HG03159 (cell line): ENCODE measurements at regions not wholly inside any gene's neighbourhood (a gene's known extent, or its start where the extent isn't known, plus 50 kb on each side); places are given as distances from the start of the nearest gene placed in this dataset.

Source experiments
- ATAC-seq: cut with Tn5 transposase; IDR thresholded peaks from one replicate; pipeline ENCODE4 v1.9.1; 2021; ENCODE audit warnings: mild to moderate bottlenecking, moderate library complexity; ENCODE audit not compliant: unreplicated experiment

GRCh38 chr10:44042075-44042770 lies 342.7 kb downstream of the CXCL12 start:
- no peak for ATAC-seq

DNA sequence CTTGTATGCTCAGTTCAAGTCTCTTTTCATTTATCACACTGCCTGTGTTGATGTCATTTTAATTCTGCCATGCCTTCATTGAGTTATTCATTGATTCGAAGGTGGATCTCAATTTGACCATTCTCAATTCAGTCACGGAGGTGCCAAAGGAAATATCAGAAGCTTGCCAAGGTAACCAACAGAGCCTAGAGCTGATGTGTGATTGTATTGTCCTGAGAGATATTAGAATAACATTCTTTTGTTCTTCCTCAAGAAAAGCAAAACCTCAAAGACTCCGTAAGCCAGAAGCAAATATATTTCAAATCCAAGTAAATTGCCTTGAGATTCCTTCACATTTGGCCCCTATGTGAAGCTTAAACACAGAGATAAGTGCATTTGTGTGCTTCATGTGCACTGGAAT lies 345.3 kb downstream of the CXCL12 start:
- ATAC-seq = no peak

DNA sequence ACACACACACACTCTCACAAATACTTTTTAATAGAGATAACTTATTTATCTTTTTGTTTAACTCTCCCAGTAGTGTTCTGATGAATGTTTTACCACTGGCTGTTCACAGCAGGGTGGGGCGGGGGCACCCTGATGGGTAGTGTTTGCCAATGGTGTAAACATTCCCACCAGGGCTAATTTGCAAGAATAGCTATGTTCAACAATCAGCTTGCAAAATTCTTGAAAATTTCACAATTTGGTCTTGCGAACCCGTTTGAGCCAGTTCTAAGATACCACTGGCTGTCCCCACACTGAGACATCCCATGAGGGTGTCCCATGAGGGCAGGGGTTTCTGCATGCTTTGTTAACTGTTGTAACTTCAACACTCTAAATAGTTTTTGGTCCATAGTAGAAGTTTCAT lies 348.5 kb downstream of the CXCL12 start:
- no peak for ATAC-seq

DNA sequence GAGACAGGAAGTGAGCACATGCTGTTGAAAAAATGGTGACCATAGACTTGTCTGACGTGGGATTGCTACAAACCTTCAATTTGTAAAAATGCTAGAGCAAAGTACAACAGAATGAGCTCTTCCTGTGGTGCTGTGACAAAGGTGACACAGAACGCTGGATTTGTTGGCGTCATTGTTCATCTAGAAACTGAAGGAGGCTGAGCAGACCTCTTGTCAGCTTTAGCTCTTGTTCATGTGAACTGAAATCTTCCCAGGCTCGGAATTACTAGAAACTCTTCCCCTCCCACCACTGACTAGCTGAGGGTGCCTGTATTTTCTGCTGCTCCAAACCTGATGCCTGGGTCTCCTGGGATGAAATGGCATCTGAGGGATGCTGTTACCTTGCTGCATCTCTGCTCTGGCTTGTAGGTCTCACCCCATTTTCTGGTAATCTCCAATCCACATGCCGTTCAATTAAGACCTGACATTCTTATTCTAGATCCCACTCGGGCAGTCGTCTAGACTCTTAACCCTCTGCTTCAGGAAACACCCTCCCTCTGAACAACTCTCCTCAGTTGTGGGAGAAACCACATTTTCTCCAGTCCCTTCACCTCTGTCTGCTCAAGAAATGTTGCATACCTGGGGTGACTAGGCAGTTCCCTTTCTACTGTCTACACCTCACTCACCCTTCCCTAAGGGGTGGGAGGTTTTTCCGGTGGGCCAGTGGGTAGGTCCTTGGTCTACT lies 349.3 kb downstream of the CXCL12 start:
- ATAC-seq = no peak

DNA sequence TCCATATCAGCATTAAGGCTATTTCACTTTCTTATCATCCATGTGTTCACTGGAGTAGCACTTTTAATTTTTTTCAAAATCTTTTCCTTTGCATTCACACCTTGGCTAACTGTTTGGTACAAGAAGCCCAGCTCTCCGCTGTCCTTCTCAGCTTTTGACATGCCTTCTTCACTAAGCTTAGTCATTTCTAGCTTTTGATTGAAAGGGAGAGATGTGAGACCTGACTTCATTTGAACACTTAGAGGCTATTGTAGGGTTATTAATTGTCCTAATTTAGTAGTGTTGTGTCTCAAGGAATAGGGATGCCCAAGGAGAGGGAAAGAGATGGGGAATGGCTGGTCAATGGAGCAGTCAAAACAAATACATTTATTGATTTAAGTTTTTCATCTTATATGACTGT lies 350.0 kb downstream of the CXCL12 start:
- ATAC-seq = no peak

DNA sequence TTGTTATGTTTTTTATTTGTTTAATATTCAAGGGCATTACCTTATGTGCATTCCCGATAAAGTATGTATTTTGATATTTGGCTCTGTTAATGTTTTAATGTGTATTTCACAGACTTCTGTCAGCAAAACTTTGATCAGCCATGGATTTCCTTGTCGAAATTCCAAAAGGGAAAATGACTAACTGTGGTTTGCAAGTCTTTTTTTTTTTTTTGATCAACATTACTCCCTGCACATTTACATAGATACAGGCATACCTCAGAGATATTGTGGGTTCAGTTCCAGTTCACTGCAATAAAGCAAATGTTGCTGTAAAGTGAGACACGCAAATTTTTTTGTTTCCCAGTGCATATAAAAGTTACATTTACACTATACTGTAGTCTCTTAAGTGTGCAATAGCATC lies 351.9 kb downstream of the CXCL12 start:
- no peak for ATAC-seq

- ATAC-seq = no peak
Observed at GRCh38 chr10:44032216-44032615, 352.7 kb downstream of the CXCL12 start.

DNA sequence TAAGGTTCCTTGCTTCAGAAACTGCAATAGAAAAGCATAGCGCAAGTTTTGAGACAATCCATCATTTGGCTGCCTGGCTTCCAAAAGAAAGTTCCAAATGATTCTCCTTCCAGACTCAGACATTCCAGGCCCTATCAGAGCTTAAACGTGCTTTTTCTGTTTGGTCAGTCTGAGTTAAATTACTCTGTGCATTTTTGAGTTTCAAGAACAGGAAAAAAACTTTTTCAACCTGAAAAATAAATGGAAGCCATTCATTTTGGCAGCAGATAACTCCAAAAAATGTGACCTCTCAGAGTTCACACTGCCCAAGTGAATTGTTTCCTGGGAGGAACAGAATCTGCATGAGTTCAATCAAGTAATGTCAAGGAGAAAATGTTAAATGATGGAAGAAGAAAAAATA lies 354.2 kb downstream of the CXCL12 start:
- ATAC-seq = no peak

DNA sequence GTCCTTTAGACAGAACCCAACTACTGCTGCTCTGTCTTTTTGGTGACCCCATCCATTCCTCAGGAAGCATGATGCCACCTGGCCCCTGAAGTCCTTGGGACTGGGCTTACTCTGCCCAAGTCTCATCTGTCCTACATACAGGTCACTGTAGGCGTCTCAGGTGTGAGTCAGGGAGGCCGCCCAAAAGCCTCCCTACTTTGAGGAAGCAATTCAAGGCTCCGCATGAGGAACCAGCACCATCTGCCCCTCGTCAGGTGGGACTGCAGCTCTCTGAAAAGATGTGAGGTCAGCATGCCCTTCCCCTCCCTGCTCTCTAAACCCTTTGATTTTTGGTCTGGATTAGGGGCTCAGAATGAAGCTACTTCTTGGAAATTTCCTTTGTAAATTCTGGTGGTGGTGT lies 354.8 kb downstream of the CXCL12 start:
- peak; percentile 91 for ATAC-seq

GRCh38 chr10:44028384-44029137 lies 356.3 kb downstream of the CXCL12 start:
- ATAC-seq = no peak

- no peak for ATAC-seq
Observed at GRCh38 chr10:44024356-44025116, 360.4 kb downstream of the CXCL12 start.

DNA sequence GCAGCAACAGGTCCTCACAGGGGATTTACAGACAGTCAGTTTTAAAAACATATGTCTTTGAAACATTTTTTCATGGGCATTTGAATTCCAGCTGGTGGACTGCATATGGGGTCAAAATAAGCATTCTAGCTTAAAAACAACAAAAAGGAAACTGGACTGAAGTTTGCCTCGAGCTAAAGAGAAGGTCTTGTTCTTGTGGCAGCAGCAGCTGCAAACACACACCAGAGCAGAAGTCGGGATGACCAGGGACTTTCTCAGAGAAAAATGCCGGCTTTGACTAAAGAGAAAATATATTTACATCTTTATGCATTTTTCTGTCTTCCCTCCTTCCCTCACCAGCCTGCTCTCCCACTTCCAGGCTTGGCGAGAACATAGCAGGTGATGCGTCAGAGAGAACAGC lies 361.4 kb downstream of the CXCL12 start:
- no peak for ATAC-seq

GRCh38 chr10:44022203-44022602 lies 362.7 kb downstream of the CXCL12 start:
- no peak for ATAC-seq

DNA sequence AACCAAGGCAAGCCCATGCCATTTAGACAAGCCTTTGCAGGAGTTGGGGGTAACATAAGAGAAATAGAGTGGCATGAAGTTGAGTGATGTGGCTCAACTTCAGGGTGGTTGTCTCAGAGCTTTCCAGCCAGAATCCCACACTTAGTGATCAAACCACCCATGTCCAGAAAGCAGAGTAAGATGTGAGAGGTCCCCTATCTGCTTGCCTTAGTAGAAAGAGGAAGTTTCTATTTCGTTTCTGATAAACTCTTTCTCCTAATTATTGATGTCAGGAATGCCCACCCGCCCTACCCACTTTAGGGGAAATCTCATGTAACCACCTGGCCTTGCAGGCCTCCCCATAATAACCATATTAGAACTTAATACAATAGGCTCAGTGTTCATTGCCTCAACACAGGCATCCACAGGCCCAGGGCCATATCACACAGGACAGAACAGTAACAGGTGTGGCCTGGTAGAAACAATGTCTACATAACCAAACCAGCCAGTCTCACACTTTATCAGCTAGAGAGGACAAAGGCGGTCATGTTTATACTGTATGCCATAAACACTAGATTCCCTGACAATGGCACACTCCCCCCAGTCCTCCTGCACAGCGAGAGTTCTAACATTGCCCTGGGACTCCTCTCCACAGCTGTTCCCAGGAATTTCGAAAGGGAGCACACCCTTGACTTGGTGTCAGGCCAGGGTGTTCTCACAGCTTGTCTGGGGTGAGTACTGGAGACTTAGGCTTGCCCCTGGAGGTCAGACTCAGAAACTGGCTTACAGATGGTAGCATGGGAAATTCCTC lies 364.4 kb downstream of the CXCL12 start:
- peak; percentile 36 for ATAC-seq

- no peak for ATAC-seq
Observed at GRCh38 chr10:44017483-44018145, 367.3 kb downstream of the CXCL12 start.

DNA sequence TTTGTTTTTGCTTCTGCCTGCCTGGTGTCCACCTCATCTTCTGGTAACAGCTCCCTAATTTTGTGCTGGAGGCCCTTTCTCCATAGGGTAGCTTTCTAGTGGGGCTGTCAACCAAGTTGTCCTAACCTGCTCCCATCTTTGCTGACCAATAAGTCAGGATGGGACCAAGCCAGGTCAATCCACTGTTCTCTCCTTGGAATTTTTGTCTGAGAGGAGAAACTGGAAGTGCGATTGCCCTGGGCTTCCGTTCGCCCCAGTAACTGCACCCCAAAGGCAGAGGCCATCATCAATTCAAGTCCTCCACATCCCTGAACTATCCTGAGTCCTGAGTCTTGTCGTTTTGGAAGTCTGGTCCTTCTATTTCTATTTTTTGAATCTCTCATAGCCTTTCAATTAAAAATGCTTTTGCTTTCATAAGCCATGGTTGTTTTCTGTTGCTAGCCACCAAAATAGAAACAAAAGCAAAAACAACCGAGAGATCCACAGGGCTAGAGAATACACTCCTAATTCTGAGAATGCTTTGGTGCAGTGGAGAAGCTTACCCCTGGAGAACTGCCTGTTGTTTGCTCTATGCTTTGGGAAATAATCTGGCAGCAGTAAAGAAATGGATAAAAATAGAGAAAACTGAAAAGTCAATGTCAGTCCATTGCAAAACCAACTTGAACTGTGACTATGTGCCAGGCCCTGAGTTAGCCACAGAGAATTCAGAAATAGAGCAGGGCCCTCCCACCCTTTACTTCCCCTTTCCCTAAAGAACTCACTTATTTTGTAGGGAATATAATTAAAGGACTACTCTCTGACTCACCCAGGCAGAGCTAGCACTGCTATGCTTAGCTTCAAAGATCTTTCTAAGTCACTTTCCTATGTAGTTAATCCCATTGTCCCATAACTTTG lies 368.1 kb downstream of the CXCL12 start:
- peak; percentile 54 for ATAC-seq

- no peak for ATAC-seq
Observed at GRCh38 chr10:44015702-44016500, 367.2 kb upstream of the ZNF32 start.

DNA sequence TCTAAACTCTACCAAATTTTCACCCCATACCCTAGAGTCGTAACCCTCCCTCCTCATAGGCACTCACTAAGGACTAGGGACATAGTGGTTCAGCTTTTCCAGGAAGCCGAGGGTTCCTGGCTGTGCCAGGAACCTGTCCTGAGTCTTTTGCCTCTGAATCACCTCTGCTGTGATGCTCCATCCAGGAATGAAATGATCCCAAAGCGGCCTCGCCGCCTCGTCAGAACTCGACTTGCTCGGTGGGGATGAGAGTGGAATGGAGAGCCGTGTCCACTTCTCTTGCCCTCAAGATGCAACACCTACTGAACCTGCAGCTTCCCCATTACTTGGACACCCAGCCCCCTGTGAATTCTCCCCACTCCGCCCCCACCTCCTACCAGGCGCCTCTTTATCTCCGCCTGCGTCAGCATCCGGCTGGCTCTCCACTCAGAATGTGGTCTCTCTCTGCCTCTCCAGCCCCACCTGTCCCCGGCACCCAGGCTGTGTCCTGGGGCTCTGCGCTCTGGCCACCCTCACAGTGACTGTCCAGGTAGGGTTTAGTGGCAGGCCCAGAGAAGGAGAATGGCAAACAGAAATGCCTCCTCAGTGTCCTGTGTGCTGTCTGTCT lies 366.1 kb upstream of the ZNF32 start:
- no peak for ATAC-seq
